ENCODE measurements at regions not wholly inside any gene's neighbourhood (a gene's known extent, or its start where the extent isn't known, plus 50 kb on each side); places are given as distances from the start of the nearest gene placed in this dataset.

- no peaks in the 10 kb centered on the region for H3K9me3 ChIP-seq (ENCODE audit: control insufficient read depth in 1 of 2, insufficient read depth in 1 of 2, low read length in 2 of 2)
- no peak for ATAC-seq (ENCODE audit: poor library complexity)
- CTCF ChIA-PET = no interaction called here
Observed at GRCh38 chr9:26205261-26205660, 527.0 kb upstream of the TUSC1 start.

GRCh38 chr9:26193237-26193636, 515.0 kb upstream of the TUSC1 start:
- DNase-seq = no peak
- Histone ChIP-seq H3K4me1 (ENCODE audit: insufficient read depth, low read length) (no peaks in the 10 kb centered on the region), H3K36me3 (ENCODE audit: insufficient read depth, low read length) (no peaks in the 10 kb centered on the region), H3K27me3 (ENCODE audit: control insufficient read depth in 1 of 2, insufficient read depth in 2 of 2, low read length in 2 of 2) (no peaks in the 10 kb centered on the region), H3K9me3 (ENCODE audit: control insufficient read depth in 1 of 2, insufficient read depth in 1 of 2, low read length in 2 of 2) (peaks cover 3 to 11% of the 10 kb centered on the region in 2 experiments), H3K27ac (ENCODE audit: low read depth in 1 of 2, low read length in 2 of 2) (no peak overlapping the region), H3K4me3 (ENCODE audit: low read length) (no peak overlapping the region)
- TF ChIP-seq CTCF (IDR thresholded peaks at IDR 0.05) = no peak
- Mint-ChIP-seq H3K36me3 (ENCODE audit: low read depth) (no peaks in the 10 kb centered on the region), H3K9me3 (peaks cover 8% of the 10 kb centered on the region), H3K4me3 (no peak overlapping the region), H3K27ac (no peak overlapping the region), H3K4me1 (ENCODE audit: low read depth) (no peaks in the 10 kb centered on the region), H3K27me3 (no peaks in the 10 kb centered on the region)
- intact Hi-C loops (cut with DNase I, micrococcal nuclease) = no loop called here
- ChIA-PET CTCF (no interaction called here), POLR2A (no interaction called here)
- ATAC-seq (ENCODE audit: poor library complexity) = no peak

More at GRCh38 chr9:26205261-26205660, 527.0 kb upstream of the TUSC1 start:
- no peak for TF ChIP-seq CTCF (IDR thresholded peaks at IDR 0.05)
- Mint-ChIP-seq H3K27me3 (no peaks in the 10 kb centered on the region), H3K36me3 (ENCODE audit: low read depth) (no peaks in the 10 kb centered on the region), H3K27ac (no peak overlapping the region), H3K9me3 (peaks cover 9% of the 10 kb centered on the region), H3K4me3 (no peak overlapping the region), H3K4me1 (ENCODE audit: low read depth) (no peaks in the 10 kb centered on the region)
- POLR2A ChIA-PET = no interaction called here
- no peak overlapping the region for H3K4me3 ChIP-seq (ENCODE audit: low read length)
- no peaks in the 10 kb centered on the region for H3K4me1 ChIP-seq (ENCODE audit: insufficient read depth, low read length)
- DNase-seq = no peak
- intact Hi-C loops (cut with DNase I, micrococcal nuclease) = no loop called here
- no peak overlapping the region for H3K27ac ChIP-seq (ENCODE audit: low read depth in 1 of 2, low read length in 2 of 2)
- no peaks in the 10 kb centered on the region for H3K27me3 ChIP-seq (ENCODE audit: control insufficient read depth in 1 of 2, insufficient read depth in 2 of 2, low read length in 2 of 2)
- H3K36me3 ChIP-seq (ENCODE audit: insufficient read depth, low read length) = no peaks in the 10 kb centered on the region

GRCh38 chr9:26191711-26192110, 513.5 kb upstream of the TUSC1 start:
- Histone ChIP-seq H3K4me3 (ENCODE audit: low read length) (no peak overlapping the region), H3K36me3 (ENCODE audit: insufficient read depth, low read length) (no peaks in the 10 kb centered on the region), H3K27me3 (ENCODE audit: control insufficient read depth in 1 of 2, insufficient read depth in 2 of 2, low read length in 2 of 2) (no peaks in the 10 kb centered on the region), H3K27ac (ENCODE audit: low read depth in 1 of 2, low read length in 2 of 2) (no peak overlapping the region), H3K9me3 (ENCODE audit: control insufficient read depth in 1 of 2, insufficient read depth in 1 of 2, low read length in 2 of 2) (peaks cover 3 to 15% of the 10 kb centered on the region in 2 experiments), H3K4me1 (ENCODE audit: insufficient read depth, low read length) (no peaks in the 10 kb centered on the region)
- no peak for ATAC-seq (ENCODE audit: poor library complexity)
- Mint-ChIP-seq H3K4me3 (no peak overlapping the region), H3K27ac (no peak overlapping the region), H3K27me3 (no peaks in the 10 kb centered on the region), H3K9me3 (peaks cover 6% of the 10 kb centered on the region), H3K4me1 (ENCODE audit: low read depth) (no peaks in the 10 kb centered on the region), H3K36me3 (ENCODE audit: low read depth) (no peaks in the 10 kb centered on the region)
- DNase-seq = no peak
- intact Hi-C loops (cut with DNase I, micrococcal nuclease) = no loop called here
- ChIA-PET CTCF (no interaction called here), POLR2A (no interaction called here)
- no peak for TF ChIP-seq CTCF (IDR thresholded peaks at IDR 0.05)

All from CD4-positive, alpha-beta T cell (primary cell).